ENCODE measurements at regions not wholly inside any gene's neighbourhood (a gene's known extent, or its start where the extent isn't known, plus 50 kb on each side); places are given as distances from the start of the nearest gene placed in this dataset.
A peak's percentile ranks its signal among the peaks of the same experiment; 100 is the strongest.
"Not testable (repeated sequence)": the region's sequence is repeated elsewhere in the genome, so short reads cannot be mapped to it uniquely, and the experiment has no call there.

DNA sequence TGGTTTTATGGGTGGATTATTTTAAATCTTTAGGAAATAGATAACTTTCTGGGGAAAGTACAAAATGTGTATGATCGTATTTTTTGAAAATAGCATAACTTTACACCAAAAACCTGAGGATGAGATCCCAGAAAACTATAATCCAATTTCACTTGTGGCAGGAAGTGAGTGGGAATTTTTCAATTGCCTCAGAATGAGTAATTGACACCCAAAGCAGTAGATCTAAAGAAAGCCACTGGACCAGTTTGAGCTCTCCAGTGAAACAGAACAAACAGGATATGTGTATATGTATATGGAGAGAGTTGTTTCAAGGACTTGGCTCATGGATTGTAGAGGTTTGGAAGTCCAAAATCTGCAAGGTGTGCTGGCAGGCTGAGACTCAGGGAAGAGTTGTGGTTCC lies 109.2 kb upstream of the SHB start:
- TF ChIP-seq, protein P1, sequence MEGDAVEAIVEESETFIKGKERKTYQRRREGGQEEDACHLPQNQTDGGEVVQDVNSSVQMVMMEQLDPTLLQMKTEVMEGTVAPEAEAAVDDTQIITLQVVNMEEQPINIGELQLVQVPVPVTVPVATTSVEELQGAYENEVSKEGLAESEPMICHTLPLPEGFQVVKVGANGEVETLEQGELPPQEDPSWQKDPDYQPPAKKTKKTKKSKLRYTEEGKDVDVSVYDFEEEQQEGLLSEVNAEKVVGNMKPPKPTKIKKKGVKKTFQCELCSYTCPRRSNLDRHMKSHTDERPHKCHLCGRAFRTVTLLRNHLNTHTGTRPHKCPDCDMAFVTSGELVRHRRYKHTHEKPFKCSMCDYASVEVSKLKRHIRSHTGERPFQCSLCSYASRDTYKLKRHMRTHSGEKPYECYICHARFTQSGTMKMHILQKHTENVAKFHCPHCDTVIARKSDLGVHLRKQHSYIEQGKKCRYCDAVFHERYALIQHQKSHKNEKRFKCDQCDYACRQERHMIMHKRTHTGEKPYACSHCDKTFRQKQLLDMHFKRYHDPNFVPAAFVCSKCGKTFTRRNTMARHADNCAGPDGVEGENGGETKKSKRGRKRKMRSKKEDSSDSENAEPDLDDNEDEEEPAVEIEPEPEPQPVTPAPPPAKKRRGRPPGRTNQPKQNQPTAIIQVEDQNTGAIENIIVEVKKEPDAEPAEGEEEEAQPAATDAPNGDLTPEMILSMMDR (conservative IDR thresholded peaks at IDR 0.05), result no peak
- H3K27ac ChIP-seq, result peak overlapping the region; percentile 10

DNA sequence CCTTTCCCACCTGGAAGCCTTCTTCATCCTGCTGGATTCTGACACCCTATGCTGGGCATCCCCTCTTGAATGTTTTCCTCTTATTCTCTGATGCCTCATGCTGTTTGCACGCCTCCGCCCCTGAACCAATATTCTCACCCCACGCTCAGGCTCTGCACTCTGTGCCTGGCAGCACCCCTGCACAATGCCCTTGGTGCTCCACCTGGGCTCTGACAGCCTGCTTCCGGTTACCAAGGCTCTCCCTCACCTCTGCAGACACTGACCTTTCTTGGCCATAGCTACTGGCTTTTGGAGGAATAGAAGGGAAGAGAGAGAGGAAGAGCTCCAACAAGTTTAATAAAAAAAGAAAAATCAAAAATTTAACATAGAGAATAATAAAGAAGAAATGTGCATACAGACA lies 108.7 kb upstream of the SHB start:
- H3K27ac ChIP-seq, result no peak overlapping the region
- TF ChIP-seq, protein P1 (conservative IDR thresholded peaks at IDR 0.05), result no peak

DNA sequence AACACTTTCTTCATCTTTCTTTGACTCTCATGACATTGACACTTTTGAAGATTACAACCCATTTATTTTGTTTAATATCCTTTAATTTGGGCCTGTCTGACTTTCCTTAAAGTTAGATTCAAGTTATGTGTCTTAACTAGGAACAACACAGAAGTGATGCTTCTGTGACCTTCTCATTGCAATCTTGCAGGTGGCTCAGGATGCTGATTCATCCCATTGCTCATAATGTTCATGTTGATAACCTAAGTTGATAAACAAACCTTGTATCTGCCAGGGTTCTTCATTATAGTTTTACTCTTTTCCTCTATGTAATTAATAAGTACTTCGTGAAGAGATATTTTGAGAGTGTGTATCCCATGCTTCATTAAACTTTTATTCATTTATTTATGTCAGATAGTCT lies 107.2 kb upstream of the SHB start:
- TF ChIP-seq, protein P1 (conservative IDR thresholded peaks at IDR 0.05), result no peak

DNA sequence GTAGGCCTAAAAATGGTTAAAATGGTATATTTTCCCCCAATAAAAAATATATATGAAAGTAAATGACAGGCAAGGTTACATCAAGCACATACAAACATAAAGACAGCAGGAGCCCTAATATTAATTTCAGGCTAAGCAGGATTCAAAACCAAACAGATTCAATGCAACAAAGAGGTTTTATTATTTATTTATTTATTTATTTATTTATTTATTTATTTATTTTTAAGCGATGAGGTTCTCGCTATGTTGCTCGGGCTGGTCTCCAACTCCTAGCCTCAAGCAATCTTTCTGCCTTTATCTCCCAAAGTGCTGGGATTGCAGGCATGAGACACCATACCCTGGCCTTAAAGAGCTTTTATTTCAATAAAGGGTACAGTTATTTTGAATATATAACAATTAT lies 106.4 kb upstream of the SHB start:
- TF ChIP-seq, protein P1 (conservative IDR thresholded peaks at IDR 0.05), result no peak
- no peak overlapping the region for H3K27ac ChIP-seq

More for the DNA sequence above, 107.2 kb upstream of the SHB start:
- H3K27ac ChIP-seq, result no peak overlapping the region

DNA sequence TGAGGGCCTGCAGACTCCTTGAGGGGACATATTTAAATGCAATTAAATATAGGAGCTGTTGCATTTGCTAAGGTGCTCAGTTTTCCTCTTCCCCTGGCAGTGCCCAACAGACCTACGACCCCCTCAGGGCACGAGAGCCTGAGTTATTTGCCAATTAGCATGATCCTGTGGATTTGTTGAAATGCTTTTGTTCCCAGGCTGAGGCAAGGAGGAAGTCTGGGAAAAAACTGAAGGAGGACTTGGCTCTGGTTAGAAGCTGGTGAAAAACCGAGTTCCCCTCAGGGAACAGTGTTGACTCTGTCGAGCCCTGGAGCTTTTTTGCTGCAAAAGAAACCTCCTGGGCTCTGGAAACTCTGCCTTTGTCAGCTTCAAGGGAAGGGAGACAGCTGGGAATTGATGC lies 103.6 kb upstream of the SHB start:
- TF ChIP-seq, protein P1 (conservative IDR thresholded peaks at IDR 0.05), result no peak
- H3K27ac ChIP-seq, result no peak overlapping the region

DNA sequence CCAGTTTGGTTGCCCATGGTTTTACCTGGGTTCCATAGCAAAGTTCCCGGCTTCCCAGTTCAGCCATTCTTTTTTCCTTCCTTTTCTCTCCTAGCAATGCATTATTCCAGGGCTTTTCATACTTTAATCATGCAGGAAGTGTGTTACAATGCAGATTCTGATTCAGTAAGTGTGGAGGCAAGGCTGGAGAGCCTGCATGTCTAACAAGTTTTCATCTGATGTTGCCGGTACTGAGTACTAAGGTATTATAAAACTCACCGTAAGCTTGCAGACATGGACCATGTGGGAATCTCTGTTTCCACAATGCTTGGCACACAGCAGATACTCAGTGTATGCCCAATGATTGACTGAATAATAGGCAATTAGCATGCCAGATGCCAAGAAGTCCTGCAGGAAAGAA lies 102.9 kb upstream of the SHB start:
- TF ChIP-seq, protein P1 (conservative IDR thresholded peaks at IDR 0.05), result no peak
- H3K27ac ChIP-seq, result no peak overlapping the region

DNA sequence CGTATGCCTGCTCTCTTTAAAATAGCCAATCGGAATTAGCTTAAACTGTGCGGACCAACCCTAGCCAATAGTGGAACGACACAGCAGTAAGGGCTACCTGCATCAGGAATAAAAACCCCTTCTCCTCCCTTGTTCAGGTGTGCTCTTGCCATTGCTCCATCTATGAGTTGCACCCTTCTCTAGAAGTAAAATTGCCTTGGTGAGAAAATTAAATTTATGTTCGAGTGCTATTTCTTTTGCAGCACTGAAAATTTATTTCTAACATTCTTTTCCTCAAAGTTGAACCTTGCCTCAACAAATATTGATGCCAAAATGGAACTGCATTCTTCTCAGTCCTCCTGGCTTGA lies 102.5 kb upstream of the SHB start:
- TF ChIP-seq, protein P1 (conservative IDR thresholded peaks at IDR 0.05), result no peak
- no peak overlapping the region for H3K27ac ChIP-seq

DNA sequence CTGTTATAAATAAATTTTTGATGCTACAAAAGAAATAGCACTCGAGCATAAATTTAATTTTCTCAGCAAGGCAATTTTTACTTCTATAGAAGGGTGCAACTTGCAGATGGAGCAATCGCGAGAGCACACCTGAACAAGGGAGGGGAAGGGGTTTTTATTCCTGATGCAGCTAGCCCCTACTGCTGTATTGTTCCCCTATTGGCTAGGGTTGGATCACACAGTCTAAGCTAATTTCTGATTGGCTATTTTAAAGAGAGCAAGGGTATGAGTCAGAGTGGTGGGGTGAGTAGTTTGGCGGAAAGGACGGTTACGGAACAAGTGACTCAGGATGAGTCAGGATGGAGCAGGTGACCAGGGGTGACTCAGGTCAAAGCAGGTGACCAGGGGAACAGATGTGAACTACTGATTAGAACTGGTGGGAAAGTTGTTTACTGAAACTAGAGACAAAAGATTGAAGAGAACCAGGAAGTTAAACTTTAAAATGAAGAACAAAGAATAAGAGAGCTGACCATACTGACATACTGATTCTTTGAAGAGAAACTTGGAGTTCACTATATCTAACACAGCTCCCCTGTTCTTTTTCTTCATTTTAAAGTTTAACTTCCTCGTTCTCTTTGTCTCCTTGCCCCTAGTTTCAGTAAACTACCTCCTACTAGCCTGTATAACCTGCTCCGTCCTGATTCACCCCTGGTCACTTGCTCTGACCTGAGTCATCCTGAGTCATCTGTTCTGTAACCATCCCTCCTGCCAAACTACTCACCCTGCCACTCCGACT lies 101.9 kb upstream of the SHB start:
- not testable (repeated sequence) for H3K27ac ChIP-seq

DNA sequence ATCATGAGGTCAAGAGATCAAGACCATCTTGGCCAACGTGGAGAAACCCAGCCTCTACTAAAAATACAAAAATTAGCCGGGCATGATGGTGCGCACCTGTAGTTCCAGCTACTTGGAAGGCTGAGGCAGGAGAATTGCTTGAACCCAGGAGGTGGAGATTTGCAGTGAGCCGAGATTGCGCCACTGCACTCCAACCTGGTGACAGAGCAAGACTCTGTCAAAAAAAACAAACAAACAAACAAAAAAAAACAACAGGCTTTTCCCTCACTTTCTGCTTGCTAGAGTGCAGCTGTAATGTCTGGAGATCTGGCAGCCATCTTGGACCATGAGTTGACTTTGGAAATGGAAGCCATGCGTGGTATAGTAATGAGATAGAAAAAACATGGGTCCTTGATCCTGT lies 101.1 kb upstream of the SHB start:
- not testable (repeated sequence) for H3K27ac ChIP-seq
